Gastroesophageal sphincter (tissue), 4 donors: ENCODE measurements at regions not wholly inside any gene's neighbourhood (a gene's known extent, or its start where the extent isn't known, plus 50 kb on each side); places are given as distances from the start of the nearest gene placed in this dataset.

ENCODE experiments used
- ATAC-seq: fragments of 150-250 bp; one replicate; pipeline ENCODE4 v1.9.1; 2016; ENCODE audit warnings: mild to moderate bottlenecking, moderate library complexity
- H3K27ac ChIP-seq, 4 donors: fragments of 200-600 bp; sonication (generic) in 3 of 4; 1 replicate in 3 of 4; 2 replicates in 1 of 4; pipeline ENCODE4 v1.5.1; 2016 to 2019
- H3K27me3 ChIP-seq: fragments of 200-600 bp; sonication (generic); one replicate; pipeline ENCODE4 v1.5.1; 2019
- H3K36me3 ChIP-seq, 2 donors: fragments of 200-600 bp; sonication (generic); one replicate each; pipeline ENCODE4 v1.5.1; 2019; ENCODE audit warnings: control low read depth in 1 of 2
- H3K4me1 ChIP-seq, 3 donors: fragments of 200-600 bp; sonication (generic); 1 replicate in 2 of 3; 2 replicates in 1 of 3; pipeline ENCODE4 v1.5.1; 2016 to 2019; ENCODE audit warnings: control low read depth in 2 of 3
- H3K4me3 ChIP-seq, 2 donors: fragments of 200-600 bp; sonication (generic); one replicate each; pipeline ENCODE4 v1.5.1; 2019; ENCODE audit warnings: mild to moderate bottlenecking in 1 of 2, moderate library complexity in 1 of 2
- H3K9me3 ChIP-seq, 3 donors: fragments of 200-600 bp; sonication (generic); one replicate each; pipeline ENCODE4 v1.5.1; 2017 to 2019; ENCODE audit warnings: control low read depth in 2 of 3
- CTCF ChIP-seq, 4 experiments: fragments of 200-600 bp in 2 of 4; fragments of 450-650 bp in 2 of 4; sonication (generic) in 1 of 4; IDR thresholded peaks; one replicate each; pipeline ENCODE4 v1.5.1; 2017 to 2019; ENCODE audit warnings: antibody characterized with exemption in 4 of 4, mild to moderate bottlenecking in 2 of 4, moderate library complexity in 2 of 4
- EP300 ChIP-seq: sonication (generic); formaldehyde crosslinking; IDR thresholded peaks from one replicate; pipeline ENCODE4 v1.6.1; 2017; ENCODE audit warnings: antibody characterized with exemption, mild to moderate bottlenecking
- POLR2A ChIP-seq, 2 donors: fragments of 450-650 bp; IDR thresholded peaks; one replicate each; pipeline ENCODE4 v1.6.1; 2017; ENCODE audit warnings: antibody characterized with exemption in 2 of 2, mild to moderate bottlenecking in 2 of 2, moderate library complexity in 1 of 2
- POLR2AphosphoS5 ChIP-seq: sonication (generic); formaldehyde crosslinking; IDR thresholded peaks from one replicate; pipeline ENCODE4 v1.6.1; 2017; ENCODE audit warnings: antibody characterized with exemption
- WGBS, 2 donors: methylation state at CpG; one replicate each; pipeline ENCODE4 v1.1.5; 2018; ENCODE audit warnings: low coverage in 1 of 2; 5-methylcytosine and 5-hydroxymethylcytosine counted together

DNA sequence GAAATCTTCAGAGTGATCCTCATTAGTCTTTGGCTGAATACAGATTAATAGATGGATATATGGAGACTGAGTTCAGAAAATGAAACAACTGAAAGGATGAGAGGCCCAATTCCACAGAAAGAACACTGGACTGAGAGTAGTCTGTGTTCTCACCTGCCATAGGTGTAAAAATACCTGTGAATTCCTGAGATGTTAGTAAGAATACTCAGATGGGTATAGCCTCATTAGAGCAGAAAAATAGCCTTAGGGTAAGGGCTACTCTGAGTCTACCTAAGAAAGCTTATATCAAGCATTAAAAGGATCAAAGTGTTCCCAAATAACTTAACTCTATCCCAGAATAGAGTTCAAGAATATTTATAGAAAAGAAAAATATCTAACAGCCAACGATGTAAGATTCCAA lies 1510.3 kb upstream of the SEL1L start:
- Histone ChIP-seq H3K9me3 (no peaks in the 10 kb centered on the region), H3K36me3 (no peaks in the 10 kb centered on the region), H3K27me3 (no peaks in the 10 kb centered on the region), H3K4me1 (no peaks in the 10 kb centered on the region), H3K27ac (no peak overlapping the region), H3K4me3 (no peak overlapping the region)
- 18 to 30% methylated on average over 1 of the region's 1 CpG for WGBS, 2 donors
- TF ChIP-seq POLR2AphosphoS5: no peak
- TF ChIP-seq EP300: no peak
- TF ChIP-seq CTCF (IDR thresholded peaks at IDR 0.05): no peak
- TF ChIP-seq POLR2A (IDR thresholded peaks at IDR 0.05): no peak
- ATAC-seq: no peak

GRCh38 chr14:83047059-83047830 lies 1513.6 kb upstream of the SEL1L start:
- no peak overlapping the region for H3K27ac ChIP-seq
- no peaks in the 10 kb centered on the region for H3K27me3 ChIP-seq
- no peaks in the 10 kb centered on the region for H3K36me3 ChIP-seq
- no peaks in the 10 kb centered on the region for H3K9me3 ChIP-seq
- no peak overlapping the region for H3K4me3 ChIP-seq
- 20 to 29% methylated on average over 2 of the region's 2 CpGs for WGBS, 2 donors
- no peak for ATAC-seq
- no peaks in the 10 kb centered on the region for H3K4me1 ChIP-seq
- no peak for TF ChIP-seq CTCF (IDR thresholded peaks at IDR 0.05)
- TF ChIP-seq POLR2A (IDR thresholded peaks at IDR 0.05): no peak
- no peak for TF ChIP-seq EP300
- no peak for TF ChIP-seq POLR2AphosphoS5

- no peak for TF ChIP-seq POLR2AphosphoS5
- TF ChIP-seq CTCF (IDR thresholded peaks at IDR 0.05): no peak
- no peak for TF ChIP-seq POLR2A (IDR thresholded peaks at IDR 0.05)
- no peak for TF ChIP-seq EP300
- ATAC-seq: no peak
- WGBS, 2 donors: 100% methylated on average over 1 of the region's 1 CpG; no CpG with 5 or more reads in 1 of the 2 donors
- H3K9me3 ChIP-seq: no peaks in the 10 kb centered on the region
- no peak overlapping the region for H3K4me3 ChIP-seq
- no peaks in the 10 kb centered on the region for H3K4me1 ChIP-seq
- no peaks in the 10 kb centered on the region for H3K36me3 ChIP-seq
- H3K27me3 ChIP-seq: no peaks in the 10 kb centered on the region
- no peak overlapping the region for H3K27ac ChIP-seq
These were observed 1519.5 kb upstream of the SEL1L start for GRCh38 chr14:83053022-83053710.

DNA sequence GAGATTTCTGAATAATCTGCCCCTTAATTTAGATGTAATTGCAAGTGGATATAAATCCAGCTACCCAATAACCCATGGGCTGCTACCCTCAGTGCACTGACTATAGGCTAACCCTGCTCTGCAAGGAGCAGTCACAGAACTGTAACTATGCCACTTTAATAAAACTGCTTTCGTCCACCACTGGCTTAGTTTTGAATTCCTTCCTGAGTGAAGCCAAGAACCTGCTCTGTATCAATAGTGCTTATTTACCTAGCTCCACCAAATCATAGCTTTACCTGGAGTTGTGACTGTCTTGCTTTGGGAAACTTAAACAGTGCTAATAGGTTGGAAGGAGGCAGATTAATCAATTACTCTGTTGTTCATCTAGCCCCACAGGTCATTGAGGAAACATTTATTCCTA lies 1524.4 kb upstream of the SEL1L start:
- Histone ChIP-seq H3K4me3 (no peak overlapping the region), H3K4me1 (no peaks in the 10 kb centered on the region), H3K27me3 (no peaks in the 10 kb centered on the region), H3K36me3 (no peaks in the 10 kb centered on the region), H3K9me3 (no peaks in the 10 kb centered on the region), H3K27ac (no peak overlapping the region)
- 63 to 78% methylated on average over 1 of the region's 1 CpG for WGBS, 2 donors
- no peak for TF ChIP-seq EP300
- TF ChIP-seq CTCF (IDR thresholded peaks at IDR 0.05): no peak
- no peak for TF ChIP-seq POLR2A (IDR thresholded peaks at IDR 0.05)
- no peak for TF ChIP-seq POLR2AphosphoS5
- no peak for ATAC-seq
